Retinal pigment epithelial cell (primary cell): ENCODE measurements at regions not wholly inside any gene's neighbourhood (a gene's known extent, or its start where the extent isn't known, plus 50 kb on each side); places are given as distances from the start of the nearest gene placed in this dataset.
"Not testable (repeated sequence)": the region's sequence is repeated elsewhere in the genome, so short reads cannot be mapped to it uniquely, and the experiment has no call there.

Experiments
- DNase-seq: peaks from one replicate; pipeline ENCODE4 v3.0.0-alpha.2; 2010; ENCODE audit warnings: low read depth
- H3K4me3 ChIP-seq: 2 replicates; pipeline ENCODE4 v1.5.1; 2011; ENCODE audit warnings: mild to moderate bottlenecking, low read length, control low read depth, moderate library complexity
- TF ChIP-seq, protein P1 (sequence below): conservative IDR thresholded peaks from 2 replicates; pipeline ENCODE4 v1.5.1; 2011; ENCODE audit warnings: low read depth, low read length, control low read depth, inconsistent platforms

- DNase-seq = no peak
- TF ChIP-seq, protein P1, sequence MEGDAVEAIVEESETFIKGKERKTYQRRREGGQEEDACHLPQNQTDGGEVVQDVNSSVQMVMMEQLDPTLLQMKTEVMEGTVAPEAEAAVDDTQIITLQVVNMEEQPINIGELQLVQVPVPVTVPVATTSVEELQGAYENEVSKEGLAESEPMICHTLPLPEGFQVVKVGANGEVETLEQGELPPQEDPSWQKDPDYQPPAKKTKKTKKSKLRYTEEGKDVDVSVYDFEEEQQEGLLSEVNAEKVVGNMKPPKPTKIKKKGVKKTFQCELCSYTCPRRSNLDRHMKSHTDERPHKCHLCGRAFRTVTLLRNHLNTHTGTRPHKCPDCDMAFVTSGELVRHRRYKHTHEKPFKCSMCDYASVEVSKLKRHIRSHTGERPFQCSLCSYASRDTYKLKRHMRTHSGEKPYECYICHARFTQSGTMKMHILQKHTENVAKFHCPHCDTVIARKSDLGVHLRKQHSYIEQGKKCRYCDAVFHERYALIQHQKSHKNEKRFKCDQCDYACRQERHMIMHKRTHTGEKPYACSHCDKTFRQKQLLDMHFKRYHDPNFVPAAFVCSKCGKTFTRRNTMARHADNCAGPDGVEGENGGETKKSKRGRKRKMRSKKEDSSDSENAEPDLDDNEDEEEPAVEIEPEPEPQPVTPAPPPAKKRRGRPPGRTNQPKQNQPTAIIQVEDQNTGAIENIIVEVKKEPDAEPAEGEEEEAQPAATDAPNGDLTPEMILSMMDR = no peak
- H3K4me3 ChIP-seq = no peak overlapping the region
Measured at GRCh38 chr7:125833839-125834238, 904.2 kb upstream of the POT1 start.

GRCh38 chr7:125830743-125831142, 901.1 kb upstream of the POT1 start:
- no peak for DNase-seq
- H3K4me3 ChIP-seq = no peak overlapping the region
- TF ChIP-seq, protein P1 = no peak

DNA sequence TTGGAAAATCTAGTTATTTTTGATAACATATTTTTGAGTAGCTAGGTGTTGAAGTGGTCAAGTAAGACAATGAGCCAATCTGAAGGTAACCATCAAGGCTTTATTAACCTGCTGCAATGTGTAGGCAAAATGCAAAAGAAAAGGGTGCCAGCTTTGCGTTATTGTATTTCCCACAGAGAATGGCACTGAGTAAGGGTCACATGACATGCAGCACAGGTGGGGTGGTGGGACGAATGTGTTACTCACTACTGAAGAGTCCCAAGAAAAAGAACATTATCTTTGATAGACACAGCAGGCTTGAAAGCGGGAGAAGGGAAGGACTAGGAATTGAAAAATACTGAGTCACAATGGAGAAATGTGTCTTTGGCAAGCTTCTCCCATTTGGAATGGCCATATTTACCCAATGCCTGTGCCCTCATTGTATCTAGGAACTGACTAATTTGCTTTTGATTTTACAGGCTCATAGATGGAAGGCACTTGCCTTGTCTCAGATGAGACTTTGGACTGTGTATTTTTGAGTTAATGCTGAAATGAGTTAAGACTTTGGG, 898.6 kb upstream of the POT1 start:
- TF ChIP-seq, protein P1 = no peak
- no peak overlapping the region for H3K4me3 ChIP-seq
- DNase-seq = no peak

DNA sequence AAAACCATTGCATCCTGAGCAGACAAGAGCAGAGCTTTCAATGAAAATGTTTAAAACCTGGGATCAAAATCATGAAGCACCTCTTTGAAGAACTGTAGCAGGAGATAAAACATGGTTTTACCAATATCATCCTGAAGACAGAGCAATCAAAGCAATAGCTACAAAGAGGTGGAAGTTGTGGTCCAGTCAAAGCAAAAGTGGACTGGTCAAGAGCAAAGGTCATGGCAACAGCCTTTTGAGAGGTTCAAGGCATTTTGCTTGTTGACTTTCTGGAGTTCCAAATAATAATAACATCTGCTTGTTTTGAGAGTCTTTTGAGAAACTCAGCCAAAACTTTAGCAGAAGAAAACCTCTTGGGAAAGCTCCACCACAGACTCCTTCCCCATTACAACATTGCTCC, 893.9 kb upstream of the POT1 start:
- no peak overlapping the region for H3K4me3 ChIP-seq
- DNase-seq = no peak
- TF ChIP-seq, protein P1 = no peak

DNA sequence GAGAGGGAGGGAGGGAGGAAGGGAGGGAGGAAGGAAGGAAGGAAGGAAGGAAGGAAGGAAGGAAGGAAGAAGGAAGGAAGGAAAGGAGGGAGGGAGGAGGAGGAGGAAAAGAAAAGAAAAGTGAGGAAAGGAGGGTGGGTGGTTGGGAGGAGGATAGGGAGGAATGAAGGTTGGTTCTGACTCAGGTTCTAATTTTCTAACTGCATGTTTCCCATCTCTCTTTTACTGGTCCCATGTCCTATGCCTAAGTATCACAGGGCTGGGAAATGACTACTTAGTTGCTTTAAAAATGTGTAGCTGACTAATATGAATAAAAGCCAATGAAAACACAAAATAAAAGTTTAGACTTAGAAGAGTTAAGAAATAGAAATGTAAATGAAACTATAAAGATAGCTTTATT, 890.9 kb upstream of the POT1 start:
- no peak for DNase-seq

GRCh38 chr7:125814100-125814499, 884.5 kb upstream of the POT1 start:
- no peak for DNase-seq
- no peak overlapping the region for H3K4me3 ChIP-seq
- TF ChIP-seq, protein P1 = no peak

More for the DNA sequence above, 890.9 kb upstream of the POT1 start:
- no peak overlapping the region for H3K4me3 ChIP-seq
- TF ChIP-seq, protein P1 = no peak

DNA sequence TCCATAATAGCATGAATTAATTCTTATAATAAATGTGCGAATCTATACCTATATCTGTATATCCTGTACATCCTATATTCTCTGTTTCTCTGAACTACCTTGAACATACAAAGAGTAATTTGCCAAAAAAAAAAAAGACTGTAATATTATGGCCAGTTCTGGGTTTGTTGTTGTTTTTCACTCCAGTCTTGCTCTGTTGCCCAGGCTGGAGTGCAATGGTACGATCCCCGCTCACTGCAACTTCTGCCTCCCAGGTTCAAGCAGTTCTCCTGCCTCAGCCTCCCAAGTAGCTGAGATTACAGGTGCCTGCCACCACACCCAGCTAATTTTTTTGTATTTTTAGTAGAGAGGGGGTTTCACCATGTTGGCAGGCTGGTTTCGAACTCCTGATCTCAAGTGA, 876.9 kb upstream of the POT1 start:
- not testable (repeated sequence) for H3K4me3 ChIP-seq, DNase-seq

DNA sequence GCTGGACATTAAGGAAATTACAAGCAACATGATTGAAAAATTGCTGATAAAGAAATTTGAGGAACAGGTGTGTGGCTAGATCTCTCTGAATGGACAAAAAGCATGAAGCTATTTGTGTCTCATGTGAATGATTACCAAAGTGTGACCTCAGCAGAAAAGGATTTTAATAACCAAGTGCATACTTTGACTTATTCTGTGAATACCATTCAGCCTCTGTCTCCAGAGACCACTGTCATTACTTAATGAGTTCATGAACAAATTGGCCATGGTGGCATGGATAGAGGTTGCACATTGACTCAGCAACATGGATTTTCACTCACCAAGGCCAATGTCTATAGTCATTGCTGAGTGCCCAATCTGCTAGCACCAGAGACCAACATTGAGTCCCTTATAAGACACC, 874.6 kb upstream of the POT1 start:
- TF ChIP-seq, protein P1 = no peak
- no peak overlapping the region for H3K4me3 ChIP-seq
- no peak for DNase-seq
